HCT116 (cell line): ENCODE measurements at regions not wholly inside any gene's neighbourhood (a gene's known extent, or its start where the extent isn't known, plus 50 kb on each side); places are given as distances from the start of the nearest gene placed in this dataset.

Source experiments
- ATAC-seq: fragments of 200-7000 bp; cut with Tn5 transposase; 2 replicates; pipeline ENCODE4 v1.9.1; 2020; ENCODE audit warnings: mild to moderate bottlenecking, moderate library complexity
- BruUV-seq: library from RNA; stranded (reverse); fragments of 400-500 nt; replicated peaks from 2 replicates; lab custom pipeline; 2021; lab: Mats Ljungman, UMichigan
- CTCF ChIA-PET: fragments of 300-600 bp; sonication (Branson Sonifier 250); formaldehyde crosslinking; loops from one replicate; lab custom pipeline; 2021; ENCODE audit warnings: antibody characterized with exemption; lab: Charles Lee
- POLR2A ChIA-PET: fragments of 300-600, 350-600 bp; sonication (Branson Sonifier 250); formaldehyde crosslinking; loops from one replicate; lab custom pipeline; 2021; ENCODE audit warnings: antibody characterized with exemption; lab: Charles Lee
- RAD21 ChIA-PET, 2 experiments: fragments of 300-600 bp; sonication (Branson Sonifier 250); formaldehyde crosslinking; loops; one replicate each; lab custom pipeline; 2023; ENCODE audit warnings: low total read pairs in 2 of 2; ENCODE audit not compliant: uncharacterized antibody in 2 of 2, unreplicated experiment in 2 of 2, low non-redundant PET in 1 of 2; lab: Charles Lee
- DNase-seq: peaks from one replicate; pipeline ENCODE4 v3.0.0-alpha.2; 2010; ENCODE audit warnings: low read depth, low spot score
- H2AFZ ChIP-seq: fragments of 200-600 bp; shearing (Covaris generic), sonication (generic); 2 replicates; pipeline ENCODE4 v1.6.1; 2017; ENCODE audit warnings: low read depth, mixed run types, mixed read lengths, antibody characterized with exemption, low read length; ENCODE audit not compliant: poor library complexity, severe bottlenecking
- H3K27ac ChIP-seq: 2 replicates; pipeline ENCODE4 v1.5.1; 2012; ENCODE audit warnings: low read depth, low read length
- H3K27me3 ChIP-seq: fragments of 200-600 bp; sonication (generic); 2 replicates; pipeline ENCODE4 v1.6.1; 2016; ENCODE audit warnings: mixed run types, low read length, mixed read lengths; ENCODE audit not compliant: insufficient read depth
- H3K36me3 ChIP-seq, 2 experiments: fragments of 200-500 bp in 1 of 2; fragments of 200-600 bp in 1 of 2; sonication (Bioruptor generic) in 1 of 2; sonication (generic) in 1 of 2; 2 replicates each; pipeline versions ENCODE4 v1.5.1 to v1.6.1; 2014 to 2016; ENCODE audit warnings: low read length in 2 of 2, inconsistent platforms in 1 of 2, mixed read lengths in 1 of 2, mixed run types in 1 of 2; ENCODE audit not compliant: insufficient read depth in 2 of 2, control insufficient read depth in 1 of 2
- H3K4me1 ChIP-seq, 2 experiments: fragments of 200-600 bp in 1 of 2; sonication (generic) in 1 of 2; 2 replicates each; pipeline versions ENCODE4 v1.5.1 to v1.6.1; 2012 to 2017; ENCODE audit warnings: low read length in 2 of 2, inconsistent platforms in 1 of 2, mild to moderate bottlenecking in 1 of 2, mixed read lengths in 1 of 2, mixed run types in 1 of 2, moderate library complexity in 1 of 2; ENCODE audit not compliant: insufficient read depth in 2 of 2, control insufficient read depth in 1 of 2
- H3K4me2 ChIP-seq: fragments of 200-600 bp; sonication (generic); 2 replicates; pipeline ENCODE4 v1.6.1; 2017; ENCODE audit warnings: mixed run types, low read length, mixed read lengths
- H3K4me3 ChIP-seq, 2 experiments: fragments of 200-600 bp in 1 of 2; sonication (generic) in 1 of 2; replicated peaks in 1 of 2; 2 replicates each; pipeline ENCODE4 v1.5.1; 2011 to 2016; ENCODE audit warnings: low read length in 2 of 2, control low read depth in 1 of 2, low read depth in 1 of 2, mild to moderate bottlenecking in 1 of 2, mixed read lengths in 1 of 2, mixed run types in 1 of 2
- H3K79me2 ChIP-seq: fragments of 200-600 bp; sonication (generic); 2 replicates; pipeline ENCODE4 v1.6.1; 2017; ENCODE audit warnings: mild to moderate bottlenecking, mixed run types, low read length, moderate library complexity, mixed read lengths; ENCODE audit not compliant: insufficient read depth
- H3K9ac ChIP-seq: fragments of 200-600 bp; sonication (generic); 2 replicates; pipeline ENCODE4 v1.6.1; 2016; ENCODE audit warnings: low read length, mixed read lengths
- H3K9me2 ChIP-seq: fragments of 200-600 bp; sonication (generic), shearing (Covaris generic); 2 replicates; pipeline ENCODE4 v1.6.1; 2017; ENCODE audit warnings: mixed run types, mild to moderate bottlenecking, moderate library complexity; ENCODE audit not compliant: insufficient read depth
- H3K9me3 ChIP-seq, 2 experiments: fragments of 200-500 bp in 1 of 2; fragments of 200-600 bp in 1 of 2; sonication (Bioruptor generic) in 1 of 2; sonication (generic) in 1 of 2; 2 replicates each; pipeline ENCODE4 v1.6.1; 2014 to 2017; ENCODE audit warnings: low read length in 2 of 2, mixed read lengths in 2 of 2, inconsistent platforms in 1 of 2, low read depth in 1 of 2, mild to moderate bottlenecking in 1 of 2, mixed run types in 1 of 2, moderate library complexity in 1 of 2; ENCODE audit not compliant: control insufficient read depth in 1 of 2, insufficient read depth in 1 of 2
- H4K20me1 ChIP-seq: fragments of 200-600 bp; sonication (generic), shearing (Covaris generic); 2 replicates; pipeline ENCODE4 v1.6.1; 2017; ENCODE audit warnings: mixed run types, mild to moderate bottlenecking, moderate library complexity; ENCODE audit not compliant: insufficient read depth
- CEBPB ChIP-seq: IDR thresholded peaks from 2 replicates; pipeline ENCODE4 v1.6.1; 2012; ENCODE audit warnings: low read depth
- EGR1 ChIP-seq: IDR thresholded peaks from 2 replicates; pipeline ENCODE4 v1.6.1; 2012; ENCODE audit warnings: low read depth
- FOSL1 ChIP-seq: IDR thresholded peaks from 2 replicates; pipeline ENCODE4 v1.6.1; 2012; ENCODE audit warnings: low read depth
- MAX ChIP-seq: IDR thresholded peaks from 2 replicates; pipeline ENCODE4 v1.6.1; 2012
- SIN3A ChIP-seq: IDR thresholded peaks from 2 replicates; pipeline ENCODE4 v1.6.1; 2012; ENCODE audit warnings: low read depth
- SP1 ChIP-seq: IDR thresholded peaks from 2 replicates; pipeline ENCODE4 v1.6.1; 2012; ENCODE audit warnings: low read depth
- TCF7L2 ChIP-seq: IDR thresholded peaks from 2 replicates; pipeline ENCODE4 v1.7.0; 2011; ENCODE audit warnings: borderline replicate concordance, inconsistent platforms; ENCODE audit not compliant: insufficient read depth, insufficient read length; ENCODE audit errors: extremely low read depth
- ZFX ChIP-seq: fragments of 450-650 bp; IDR thresholded peaks from 2 replicates; pipeline ENCODE4 v1.6.1; 2017
- ZNF274 ChIP-seq: fragments of 200-500 bp; sonication (Bioruptor generic); IDR thresholded peaks from 2 replicates; pipeline ENCODE4 v1.6.1; 2014; ENCODE audit warnings: mild to moderate bottlenecking, low read depth, low read length, inconsistent platforms
- intact Hi-C: fragments of 100-400 bp; cut with micrococcal nuclease; formaldehyde crosslinking; loops from 2 replicates; pipeline ENCODE4 v1.10.0; 2022
- TF ChIP-seq, protein P1 (sequence below): IDR thresholded peaks from 2 replicates; pipeline ENCODE4 v1.6.1; 2012; ENCODE audit warnings: low read depth
- TF ChIP-seq, protein P2 (sequence below): IDR thresholded peaks from 2 replicates; pipeline ENCODE4 v1.6.1; 2012

GRCh38 chr20:55701467-55701866, 303.9 kb downstream of the CBLN4 start:
- no peak overlapping the region for H3K4me3 ChIP-seq
- no peaks in the 10 kb centered on the region for H3K27me3 ChIP-seq
- H4K20me1 ChIP-seq, result no peaks in the 10 kb centered on the region
- no peaks in the 10 kb centered on the region for H3K36me3 ChIP-seq
- no peaks in the 10 kb centered on the region for H3K9me2 ChIP-seq
- ATAC-seq (no peak), DNase-seq (no peak)
- H3K79me2 ChIP-seq, result no peaks in the 10 kb centered on the region
- H3K9me3 ChIP-seq, result peaks cover 15 to 26% of the 10 kb centered on the region in 2 experiments; a peak in 3 of 4 replicates
- H3K9ac ChIP-seq, result no peak overlapping the region
- ChIA-PET POLR2A (no interaction called here), RAD21 (no interaction called here), CTCF (no interaction called here)
- intact Hi-C loops, result no loop called here
- TF ChIP-seq ZNF274 (no peak), ZFX (no peak), FOSL1 (no peak), SP1 (no peak), TCF7L2 (no peak), CEBPB (no peak), EGR1 (no peak), SIN3A (no peak), MAX (no peak)
- TF ChIP-seq, protein P1, sequence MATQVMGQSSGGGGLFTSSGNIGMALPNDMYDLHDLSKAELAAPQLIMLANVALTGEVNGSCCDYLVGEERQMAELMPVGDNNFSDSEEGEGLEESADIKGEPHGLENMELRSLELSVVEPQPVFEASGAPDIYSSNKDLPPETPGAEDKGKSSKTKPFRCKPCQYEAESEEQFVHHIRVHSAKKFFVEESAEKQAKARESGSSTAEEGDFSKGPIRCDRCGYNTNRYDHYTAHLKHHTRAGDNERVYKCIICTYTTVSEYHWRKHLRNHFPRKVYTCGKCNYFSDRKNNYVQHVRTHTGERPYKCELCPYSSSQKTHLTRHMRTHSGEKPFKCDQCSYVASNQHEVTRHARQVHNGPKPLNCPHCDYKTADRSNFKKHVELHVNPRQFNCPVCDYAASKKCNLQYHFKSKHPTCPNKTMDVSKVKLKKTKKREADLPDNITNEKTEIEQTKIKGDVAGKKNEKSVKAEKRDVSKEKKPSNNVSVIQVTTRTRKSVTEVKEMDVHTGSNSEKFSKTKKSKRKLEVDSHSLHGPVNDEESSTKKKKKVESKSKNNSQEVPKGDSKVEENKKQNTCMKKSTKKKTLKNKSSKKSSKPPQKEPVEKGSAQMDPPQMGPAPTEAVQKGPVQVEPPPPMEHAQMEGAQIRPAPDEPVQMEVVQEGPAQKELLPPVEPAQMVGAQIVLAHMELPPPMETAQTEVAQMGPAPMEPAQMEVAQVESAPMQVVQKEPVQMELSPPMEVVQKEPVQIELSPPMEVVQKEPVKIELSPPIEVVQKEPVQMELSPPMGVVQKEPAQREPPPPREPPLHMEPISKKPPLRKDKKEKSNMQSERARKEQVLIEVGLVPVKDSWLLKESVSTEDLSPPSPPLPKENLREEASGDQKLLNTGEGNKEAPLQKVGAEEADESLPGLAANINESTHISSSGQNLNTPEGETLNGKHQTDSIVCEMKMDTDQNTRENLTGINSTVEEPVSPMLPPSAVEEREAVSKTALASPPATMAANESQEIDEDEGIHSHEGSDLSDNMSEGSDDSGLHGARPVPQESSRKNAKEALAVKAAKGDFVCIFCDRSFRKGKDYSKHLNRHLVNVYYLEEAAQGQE, result no peak
- TF ChIP-seq, protein P2, sequence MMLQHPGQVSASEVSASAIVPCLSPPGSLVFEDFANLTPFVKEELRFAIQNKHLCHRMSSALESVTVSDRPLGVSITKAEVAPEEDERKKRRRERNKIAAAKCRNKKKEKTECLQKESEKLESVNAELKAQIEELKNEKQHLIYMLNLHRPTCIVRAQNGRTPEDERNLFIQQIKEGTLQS, result no peak
- H3K4me1 ChIP-seq, result no peaks in the 10 kb centered on the region
- no TSS peak for BruUV-seq
- H3K4me2 ChIP-seq, result no peak overlapping the region
- no peak overlapping the region for H3K27ac ChIP-seq
- H2AFZ ChIP-seq, result no peak overlapping the region
